ENCODE measurements at regions not wholly inside any gene's neighbourhood (a gene's known extent, or its start where the extent isn't known, plus 50 kb on each side); places are given as distances from the start of the nearest gene placed in this dataset.

DNA sequence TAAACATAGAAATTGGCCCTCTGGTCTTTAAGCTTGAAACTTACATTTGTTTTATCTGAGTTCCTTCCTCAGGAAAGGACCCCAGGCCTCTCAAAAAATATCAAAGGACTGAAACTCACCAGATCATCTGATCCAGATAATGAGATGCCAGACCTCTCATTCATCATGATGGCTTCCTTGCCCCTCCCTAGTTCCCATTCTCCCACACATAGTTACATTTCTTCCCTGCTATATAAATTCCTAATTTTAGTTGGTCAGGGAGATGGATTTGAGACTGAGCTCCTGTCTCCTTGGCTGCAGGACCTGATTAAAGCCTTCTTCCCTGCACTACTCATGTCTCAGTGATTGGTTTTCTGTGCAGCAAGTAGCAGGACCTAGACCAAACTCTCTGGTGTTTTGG, 119.4 kb upstream of the SPIN1 start:
- Mint-ChIP-seq H3K36me3 (no peaks in the 10 kb centered on the region), H3K9me3 (peaks cover 2 to 5% (median 4%) of the 10 kb centered on the region in 3 donors), H3K4me1 (no peaks in the 10 kb centered on the region), H3K27me3 (no peaks in the 10 kb centered on the region), H3K27ac (no peak overlapping the region), H3K4me3 (no peak overlapping the region)
- ATAC-seq (replicated peaks in 1 of 4) (no peak), DNase-seq (no peak)
- POLR2A ChIA-PET, result no interaction called here
- no peak overlapping the region for H3K4me3 ChIP-seq (ENCODE audit: control insufficient read depth in 1 of 2, extremely low read depth in 1 of 2, low read length in 1 of 2)
- no peak overlapping the region for H3K27ac ChIP-seq (ENCODE audit: low read length)
- no peaks in the 10 kb centered on the region for H3K36me3 ChIP-seq (ENCODE audit: control insufficient read depth in 2 of 2, extremely low read depth in 1 of 2, insufficient read depth in 1 of 2, low read length in 1 of 2)
- no peaks in the 10 kb centered on the region for H3K4me1 ChIP-seq (ENCODE audit: control insufficient read depth in 1 of 2, extremely low read depth in 1 of 2, insufficient read depth in 2 of 2, low read length in 2 of 2)
- H3K9me3 ChIP-seq, result no peaks in the 10 kb centered on the region
- H3K27me3 ChIP-seq (replicated peaks in 1 of 2; ENCODE audit: control insufficient read depth in 2 of 2, extremely low read depth in 1 of 2, insufficient read depth in 2 of 2, low read length in 1 of 2), result no peaks in the 10 kb centered on the region
- CTCF ChIA-PET, result interaction anchor here in 1 of 2 donors (0.6 kb wide), 1 partner anchor 758 kb away, joined by 6 read pairs; no protein-coding TSS in a partner anchor

DNA sequence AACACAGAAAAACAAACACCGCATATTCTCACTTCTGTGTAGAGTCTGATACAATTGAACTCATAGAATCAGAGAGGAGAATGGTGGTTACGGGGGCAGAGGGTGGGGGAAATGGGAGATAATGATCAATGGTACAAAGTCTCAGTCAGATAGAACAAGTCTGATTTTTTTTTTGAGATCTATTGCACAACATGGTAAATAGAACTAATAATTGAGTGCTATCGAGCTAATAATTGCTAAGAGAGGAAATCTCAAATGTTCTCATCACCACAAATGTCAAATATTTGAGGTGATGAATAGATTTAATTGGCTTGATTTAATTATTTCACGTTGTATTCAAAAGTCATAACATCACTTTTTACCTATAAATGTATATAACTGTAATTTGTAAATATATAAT, 121.0 kb upstream of the SPIN1 start:
- ATAC-seq (replicated peaks in 1 of 4) (no peak), DNase-seq (no peak)
- CTCF ChIA-PET, result no interaction called here
- Histone ChIP-seq H3K4me3 (ENCODE audit: control insufficient read depth in 1 of 2, extremely low read depth in 1 of 2, low read length in 1 of 2) (no peak overlapping the region), H3K27me3 (replicated peaks in 1 of 2; ENCODE audit: control insufficient read depth in 2 of 2, extremely low read depth in 1 of 2, insufficient read depth in 2 of 2, low read length in 1 of 2) (no peaks in the 10 kb centered on the region), H3K9me3 (no peaks in the 10 kb centered on the region), H3K36me3 (ENCODE audit: control insufficient read depth in 2 of 2, extremely low read depth in 1 of 2, insufficient read depth in 1 of 2, low read length in 1 of 2) (no peaks in the 10 kb centered on the region), H3K4me1 (ENCODE audit: control insufficient read depth in 1 of 2, extremely low read depth in 1 of 2, insufficient read depth in 2 of 2, low read length in 2 of 2) (no peaks in the 10 kb centered on the region), H3K27ac (ENCODE audit: low read length) (no peak overlapping the region)
- Mint-ChIP-seq H3K36me3 (no peaks in the 10 kb centered on the region), H3K4me1 (peaks cover 0 to 4% (median 4%) of the 10 kb centered on the region in 3 donors), H3K9me3 (peaks cover 2 to 5% (median 4%) of the 10 kb centered on the region in 3 donors), H3K27ac (no peak overlapping the region), H3K4me3 (no peak overlapping the region), H3K27me3 (no peaks in the 10 kb centered on the region)
- POLR2A ChIA-PET, result no interaction called here
- 93% methylated on average over 2 of the region's 4 CpGs for WGBS (ENCODE audit: insufficient coverage)

DNA sequence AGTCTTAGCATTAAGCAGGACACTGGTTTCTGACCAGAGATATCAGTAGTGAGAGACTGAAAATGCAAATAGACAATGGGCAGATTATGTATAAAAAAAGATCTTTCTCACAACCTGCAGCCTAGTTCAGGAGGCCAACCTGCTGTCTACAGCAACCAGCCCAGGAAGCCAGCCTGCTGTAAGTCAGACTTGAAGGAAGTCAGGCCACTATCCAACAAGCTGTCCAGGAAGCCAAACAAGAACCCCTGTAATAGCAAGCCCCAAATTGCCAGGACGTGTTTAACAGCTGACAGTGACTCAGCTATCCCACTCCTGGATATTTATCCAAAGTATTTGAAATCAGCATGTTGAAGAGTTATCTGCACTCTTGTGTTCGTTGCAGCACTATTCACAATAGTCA, 121.8 kb upstream of the SPIN1 start:
- peaks cover 2 to 5% (median 4%) of the 10 kb centered on the region in 3 donors for H3K9me3 Mint-ChIP-seq
- DNase-seq (no peak), ATAC-seq (replicated peaks in 1 of 4) (no peak)
- H3K4me1 ChIP-seq (ENCODE audit: control insufficient read depth in 1 of 2, extremely low read depth in 1 of 2, insufficient read depth in 2 of 2, low read length in 2 of 2), result no peaks in the 10 kb centered on the region
- no peaks in the 10 kb centered on the region for H3K27me3 ChIP-seq (replicated peaks in 1 of 2; ENCODE audit: control insufficient read depth in 2 of 2, extremely low read depth in 1 of 2, insufficient read depth in 2 of 2, low read length in 1 of 2)
- CTCF ChIA-PET, result no interaction called here
- 86% methylated on average over 1 of the region's 2 CpGs for WGBS (ENCODE audit: insufficient coverage)
- H3K4me3 ChIP-seq (ENCODE audit: control insufficient read depth in 1 of 2, extremely low read depth in 1 of 2, low read length in 1 of 2), result no peak overlapping the region
- H3K27ac ChIP-seq (ENCODE audit: low read length), result no peak overlapping the region
- no peaks in the 10 kb centered on the region for H3K9me3 ChIP-seq
- H3K36me3 ChIP-seq (ENCODE audit: control insufficient read depth in 2 of 2, extremely low read depth in 1 of 2, insufficient read depth in 1 of 2, low read length in 1 of 2), result no peaks in the 10 kb centered on the region
- peaks cover 0 to 4% (median 4%) of the 10 kb centered on the region in 3 donors for H3K4me1 Mint-ChIP-seq
- H3K4me3 Mint-ChIP-seq, result no peak overlapping the region
- H3K27me3 Mint-ChIP-seq, result no peaks in the 10 kb centered on the region
- no peak overlapping the region for H3K27ac Mint-ChIP-seq
- no peaks in the 10 kb centered on the region for H3K36me3 Mint-ChIP-seq
- POLR2A ChIA-PET, result no interaction called here

DNA sequence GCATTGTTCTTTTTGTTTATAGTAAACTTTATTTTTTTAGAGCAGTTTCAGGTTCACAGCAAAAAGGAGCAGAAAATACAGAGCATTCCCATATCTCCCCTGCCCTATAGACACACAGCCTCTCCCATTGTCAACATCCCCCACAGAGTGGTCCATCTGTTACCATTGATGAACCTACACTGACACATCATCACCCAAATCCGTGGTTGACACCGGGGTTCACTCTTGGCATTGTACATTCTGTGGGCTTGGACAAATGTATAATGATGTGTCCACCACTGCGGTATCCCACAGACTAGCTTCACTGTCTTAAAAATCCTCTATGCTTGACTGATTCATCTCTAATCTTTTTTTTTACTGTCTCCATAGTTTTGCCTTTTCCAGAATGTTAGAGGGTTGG, 120.7 kb upstream of the SPATA31C2 start:
- Mint-ChIP-seq H3K4me1 (peaks cover 0 to 4% (median 4%) of the 10 kb centered on the region in 3 donors), H3K9me3 (no peaks in the 10 kb centered on the region), H3K36me3 (no peaks in the 10 kb centered on the region), H3K27ac (no peak overlapping the region), H3K4me3 (no peak overlapping the region), H3K27me3 (peaks cover 0 to 3% of the 10 kb centered on the region in 2 donors)
- Histone ChIP-seq H3K4me3 (ENCODE audit: control insufficient read depth in 1 of 2, extremely low read depth in 1 of 2, low read length in 1 of 2) (no peak overlapping the region), H3K36me3 (ENCODE audit: control insufficient read depth in 2 of 2, extremely low read depth in 1 of 2, insufficient read depth in 1 of 2, low read length in 1 of 2) (no peaks in the 10 kb centered on the region), H3K27ac (ENCODE audit: low read length) (no peak overlapping the region), H3K4me1 (ENCODE audit: control insufficient read depth in 1 of 2, extremely low read depth in 1 of 2, insufficient read depth in 2 of 2, low read length in 2 of 2) (no peaks in the 10 kb centered on the region), H3K9me3 (no peaks in the 10 kb centered on the region), H3K27me3 (replicated peaks in 1 of 2; ENCODE audit: control insufficient read depth in 2 of 2, extremely low read depth in 1 of 2, insufficient read depth in 2 of 2, low read length in 1 of 2) (peaks cover 0 to 10% of the 10 kb centered on the region in 2 experiments)
- no peak for DNase-seq
- ChIA-PET CTCF (no interaction called here), POLR2A (no interaction called here)
- ATAC-seq (replicated peaks in 1 of 4), result no peak
- WGBS (ENCODE audit: insufficient coverage), result no CpG with 5 or more reads among the region's 3 CpGs

DNA sequence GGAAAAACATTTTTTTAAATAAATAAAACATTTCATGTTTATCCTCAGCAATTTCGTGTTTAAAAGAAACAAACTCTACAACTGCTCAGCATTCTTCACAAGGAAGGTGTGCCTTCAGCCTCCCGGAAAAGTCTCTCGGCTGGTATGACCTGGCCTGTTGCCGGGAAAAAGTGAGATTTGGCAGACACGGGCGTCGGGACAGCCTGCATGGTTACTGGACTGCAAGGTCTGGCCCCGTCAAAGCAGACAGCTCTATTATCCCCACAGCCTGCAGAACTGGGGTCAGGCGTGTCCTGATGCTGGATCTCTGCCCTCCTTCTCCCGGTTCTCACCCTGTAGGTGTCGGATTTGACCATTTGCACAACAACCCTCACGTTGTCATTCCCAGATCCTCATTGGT, 120.3 kb upstream of the SPATA31C2 start:
- H3K36me3 ChIP-seq (ENCODE audit: control insufficient read depth in 2 of 2, extremely low read depth in 1 of 2, insufficient read depth in 1 of 2, low read length in 1 of 2), result no peaks in the 10 kb centered on the region
- peaks cover 0 to 10% of the 10 kb centered on the region in 2 experiments for H3K27me3 ChIP-seq (replicated peaks in 1 of 2; ENCODE audit: control insufficient read depth in 2 of 2, extremely low read depth in 1 of 2, insufficient read depth in 2 of 2, low read length in 1 of 2)
- DNase-seq, result no peak
- ChIA-PET CTCF (no interaction called here), POLR2A (no interaction called here)
- peaks cover 0 to 4% (median 4%) of the 10 kb centered on the region in 3 donors for H3K4me1 Mint-ChIP-seq
- no peak overlapping the region for H3K27ac Mint-ChIP-seq
- H3K27me3 Mint-ChIP-seq, result peaks cover 0 to 3% of the 10 kb centered on the region in 2 donors
- no peaks in the 10 kb centered on the region for H3K9me3 ChIP-seq
- H3K4me3 Mint-ChIP-seq, result no peak overlapping the region
- H3K27ac ChIP-seq (ENCODE audit: low read length), result no peak overlapping the region
- ATAC-seq (replicated peaks in 1 of 4), result no peak
- no peaks in the 10 kb centered on the region for H3K9me3 Mint-ChIP-seq
- no peaks in the 10 kb centered on the region for H3K4me1 ChIP-seq (ENCODE audit: control insufficient read depth in 1 of 2, extremely low read depth in 1 of 2, insufficient read depth in 2 of 2, low read length in 2 of 2)
- no peak overlapping the region for H3K4me3 ChIP-seq (ENCODE audit: control insufficient read depth in 1 of 2, extremely low read depth in 1 of 2, low read length in 1 of 2)
- 74% methylated on average over 8 of the region's 12 CpGs for WGBS (ENCODE audit: insufficient coverage)
- H3K36me3 Mint-ChIP-seq, result no peaks in the 10 kb centered on the region

DNA sequence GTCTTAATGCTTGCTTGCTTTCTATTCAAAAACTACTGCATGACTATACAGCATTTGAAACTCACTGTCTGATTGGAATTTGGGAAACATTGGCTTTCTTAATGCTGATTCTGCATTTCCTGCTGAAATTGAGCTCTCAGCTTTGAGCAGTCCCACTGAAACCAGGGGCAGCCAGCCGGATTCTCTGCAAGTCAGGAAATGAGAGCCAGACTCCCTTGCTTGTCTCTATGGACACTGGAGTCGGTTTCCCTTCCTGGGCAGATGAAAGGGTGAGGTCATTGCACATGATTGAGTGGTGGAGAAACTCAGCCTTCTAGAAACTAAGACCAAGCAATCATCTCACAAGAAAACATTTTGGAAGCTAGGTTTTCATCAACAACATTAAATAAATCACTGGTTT, 119.7 kb upstream of the SPATA31C2 start:
- ATAC-seq (replicated peaks in 1 of 4), result no peak

DNA sequence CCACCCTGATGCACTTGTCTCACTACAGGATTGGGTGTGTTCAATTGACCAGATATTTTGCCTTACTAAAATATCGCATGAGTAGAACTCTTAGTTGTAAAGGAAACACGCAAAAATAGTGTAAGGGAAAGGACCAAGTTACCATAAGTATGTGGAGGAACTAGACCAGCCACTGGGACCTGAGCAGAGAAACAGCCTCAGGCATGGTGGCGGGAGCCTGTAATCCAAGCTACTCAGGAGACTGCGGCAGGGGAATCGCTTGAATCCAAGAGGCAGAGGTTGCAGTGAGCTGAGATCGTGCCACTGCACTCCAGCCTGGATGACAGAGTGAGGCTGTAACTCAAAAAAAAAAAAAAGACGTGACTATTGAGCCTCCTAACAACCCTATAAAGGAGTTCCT, 117.9 kb upstream of the SPATA31C2 start:
- H3K9me3 Mint-ChIP-seq, result peaks cover 7 to 14% (median 12%) of the 10 kb centered on the region in 3 donors
- H3K4me1 ChIP-seq (ENCODE audit: control insufficient read depth in 1 of 2, extremely low read depth in 1 of 2, insufficient read depth in 2 of 2, low read length in 2 of 2), result no peaks in the 10 kb centered on the region
- POLR2A ChIA-PET, result no interaction called here
- no peaks in the 10 kb centered on the region for H3K9me3 ChIP-seq
- DNase-seq, result no peak
- no peak overlapping the region for H3K27ac ChIP-seq (ENCODE audit: low read length)
- peaks cover 0 to 10% of the 10 kb centered on the region in 2 experiments for H3K27me3 ChIP-seq (replicated peaks in 1 of 2; ENCODE audit: control insufficient read depth in 2 of 2, extremely low read depth in 1 of 2, insufficient read depth in 2 of 2, low read length in 1 of 2)
- H3K36me3 Mint-ChIP-seq, result no peaks in the 10 kb centered on the region
- H3K36me3 ChIP-seq (ENCODE audit: control insufficient read depth in 2 of 2, extremely low read depth in 1 of 2, insufficient read depth in 1 of 2, low read length in 1 of 2), result no peaks in the 10 kb centered on the region
- peaks cover 0 to 3% of the 10 kb centered on the region in 2 donors for H3K27me3 Mint-ChIP-seq
- no peak overlapping the region for H3K4me3 Mint-ChIP-seq
- H3K4me3 ChIP-seq (ENCODE audit: control insufficient read depth in 1 of 2, extremely low read depth in 1 of 2, low read length in 1 of 2), result no peak overlapping the region
- WGBS (ENCODE audit: insufficient coverage), result 96% methylated on average over 4 of the region's 7 CpGs
- no peak overlapping the region for H3K27ac Mint-ChIP-seq
- no peaks in the 10 kb centered on the region for H3K4me1 Mint-ChIP-seq
- no peak for ATAC-seq (replicated peaks in 1 of 4)
- CTCF ChIA-PET, result no interaction called here

More for the DNA sequence above, 119.7 kb upstream of the SPATA31C2 start:
- Histone ChIP-seq H3K27ac (ENCODE audit: low read length) (no peak overlapping the region), H3K4me3 (ENCODE audit: control insufficient read depth in 1 of 2, extremely low read depth in 1 of 2, low read length in 1 of 2) (no peak overlapping the region), H3K27me3 (replicated peaks in 1 of 2; ENCODE audit: control insufficient read depth in 2 of 2, extremely low read depth in 1 of 2, insufficient read depth in 2 of 2, low read length in 1 of 2) (peaks cover 0 to 10% of the 10 kb centered on the region in 2 experiments), H3K4me1 (ENCODE audit: control insufficient read depth in 1 of 2, extremely low read depth in 1 of 2, insufficient read depth in 2 of 2, low read length in 2 of 2) (no peaks in the 10 kb centered on the region), H3K9me3 (no peaks in the 10 kb centered on the region), H3K36me3 (ENCODE audit: control insufficient read depth in 2 of 2, extremely low read depth in 1 of 2, insufficient read depth in 1 of 2, low read length in 1 of 2) (no peaks in the 10 kb centered on the region)
- POLR2A ChIA-PET, result no interaction called here
- H3K4me3 Mint-ChIP-seq, result no peak overlapping the region
- no peak for DNase-seq
- no peaks in the 10 kb centered on the region for H3K36me3 Mint-ChIP-seq
- peaks cover 0 to 3% of the 10 kb centered on the region in 2 donors for H3K27me3 Mint-ChIP-seq
- CTCF ChIA-PET, result no interaction called here
- peaks cover 0 to 4% (median 4%) of the 10 kb centered on the region in 3 donors for H3K4me1 Mint-ChIP-seq
- H3K27ac Mint-ChIP-seq, result no peak overlapping the region
- peaks cover 0 to 4% (median 4%) of the 10 kb centered on the region in 3 donors for H3K9me3 Mint-ChIP-seq
- no CpG with 5 or more reads among the region's 2 CpGs for WGBS (ENCODE audit: insufficient coverage)
